Caco-2 (cell line): ENCODE measurements at regions not wholly inside any gene's neighbourhood (a gene's known extent, or its start where the extent isn't known, plus 50 kb on each side); places are given as distances from the start of the nearest gene placed in this dataset.

Experiments used
- BruUV-seq: library from RNA; stranded (reverse); fragments of 400-500 nt; replicated peaks from 2 replicates; lab custom pipeline; 2021; lab: Mats Ljungman, UMichigan
- CTCF ChIA-PET: fragments of 300-600 bp; sonication (Branson Sonifier 250); formaldehyde crosslinking; loops from one replicate; lab custom pipeline; 2022; ENCODE audit warnings: antibody characterized with exemption; lab: Charles Lee
- POLR2A ChIA-PET: fragments of 300-600 bp; sonication (Branson Sonifier 250); formaldehyde crosslinking; loops from one replicate; lab custom pipeline; 2022; ENCODE audit warnings: antibody characterized with exemption; lab: Charles Lee
- DNase-seq, 2 experiments: peaks; one replicate each; pipeline versions ENCODE4 v3.0.0 to v3.0.0-alpha.2; 2020 to 2022
- H3K27me3 ChIP-seq: replicated peaks from 2 replicates; pipeline ENCODE4 v1.6.0; 2011; ENCODE audit warnings: low read length; ENCODE audit not compliant: control insufficient read depth, insufficient read depth
- H3K36me3 ChIP-seq: 2 replicates; pipeline ENCODE4 v1.5.1; 2011; ENCODE audit warnings: low read length; ENCODE audit not compliant: control insufficient read depth, insufficient read depth
- H3K4me1 ChIP-seq: fragments of 250-450 bp; sonication (Bioruptor Pico); 2 replicates; pipeline ENCODE4 v1.5.1; 2020; ENCODE audit warnings: mild to moderate bottlenecking
- H3K4me3 ChIP-seq: 2 replicates; pipeline ENCODE4 v1.5.1; 2011; ENCODE audit warnings: low read depth, mild to moderate bottlenecking, control low read depth, low read length
- H3K9me3 ChIP-seq: fragments of 250-450 bp; sonication (Bioruptor Pico); 2 replicates; pipeline ENCODE4 v1.5.1; 2020; ENCODE audit warnings: mild to moderate bottlenecking, moderate library complexity
- H3K27ac Mint-ChIP-seq: one replicate; pipeline ENCODE4 v1.8.0; 2022; ENCODE audit warnings: mixed read lengths; ENCODE audit not compliant: unreplicated experiment
- H3K27me3 Mint-ChIP-seq: one replicate; pipeline ENCODE4 v1.8.0; 2022; ENCODE audit warnings: mixed read lengths; ENCODE audit not compliant: insufficient read depth, unreplicated experiment
- H3K36me3 Mint-ChIP-seq: one replicate; pipeline ENCODE4 v1.8.0; 2022; ENCODE audit warnings: mild to moderate bottlenecking, mixed read lengths; ENCODE audit not compliant: insufficient read depth, unreplicated experiment
- H3K4me1 Mint-ChIP-seq: one replicate; pipeline ENCODE4 v1.8.0; 2022; ENCODE audit warnings: low read depth, mixed read lengths; ENCODE audit not compliant: unreplicated experiment
- H3K4me3 Mint-ChIP-seq: one replicate; pipeline ENCODE4 v1.8.0; 2022; ENCODE audit warnings: mild to moderate bottlenecking, moderate library complexity, mixed read lengths; ENCODE audit not compliant: unreplicated experiment
- H3K9me3 Mint-ChIP-seq: one replicate; pipeline ENCODE4 v1.8.0; 2022; ENCODE audit warnings: mixed read lengths; ENCODE audit not compliant: unreplicated experiment
- CTCF ChIP-seq, 2 experiments: fragments of 200-600 bp in 1 of 2; IDR thresholded peaks; 1 replicate in 1 of 2; 2 replicates in 1 of 2; pipeline versions ENCODE4 v1.5.1 to v1.8.0; 2011 to 2022; ENCODE audit warnings: antibody characterized with exemption in 1 of 2, control low read depth in 1 of 2, inconsistent platforms in 1 of 2, low read depth in 1 of 2, low read length in 1 of 2, mild to moderate bottlenecking in 1 of 2, moderate library complexity in 1 of 2; ENCODE audit not compliant: insufficient read depth in 1 of 2, severe bottlenecking in 1 of 2, unreplicated experiment in 1 of 2
- intact Hi-C: fragments of 100-400 bp; cut with micrococcal nuclease; formaldehyde crosslinking; loops from one replicate; pipeline ENCODE4 v1.10.0; 2022; ENCODE audit not compliant: unreplicated experiment

DNA sequence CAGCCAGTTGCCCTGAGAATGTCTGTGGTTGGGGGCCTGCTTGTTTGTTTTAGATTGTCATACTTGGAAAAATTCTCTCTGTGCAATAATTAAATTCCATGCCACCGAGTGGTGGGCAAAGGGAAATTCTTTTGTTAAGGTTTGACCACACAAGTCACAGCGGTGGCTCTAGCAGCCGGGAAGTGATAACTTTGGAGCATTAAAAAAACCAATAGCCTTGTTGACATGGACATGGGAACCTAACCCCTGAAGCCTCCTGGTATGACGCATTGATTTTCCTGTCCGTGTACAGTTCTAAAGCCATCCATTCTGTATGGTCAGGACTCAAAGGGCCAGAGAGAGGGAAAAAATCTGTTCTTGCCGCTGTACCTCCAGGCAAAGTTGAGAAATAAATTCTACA, 384.9 kb upstream of the ZNF507 start:
- DNase-seq = no peak
- no peaks in the 10 kb centered on the region for H3K4me1 ChIP-seq
- H3K27ac Mint-ChIP-seq = no peak overlapping the region
- no TSS peak for BruUV-seq
- no peak for TF ChIP-seq CTCF (IDR thresholded peaks at IDR 0.05; ENCODE audit: insufficient read depth in 1 of 2, low read depth in 1 of 2, low read length in 1 of 2, severe bottlenecking in 1 of 2, unreplicated experiment in 1 of 2)
- no peak overlapping the region for H3K4me3 Mint-ChIP-seq
- H3K4me1 Mint-ChIP-seq = no peaks in the 10 kb centered on the region
- H3K27me3 Mint-ChIP-seq = peaks cover 15% of the 10 kb centered on the region
- H3K9me3 ChIP-seq = no peaks in the 10 kb centered on the region
- CTCF ChIA-PET = no interaction called here
- no peaks in the 10 kb centered on the region for H3K36me3 Mint-ChIP-seq
- intact Hi-C loops = no loop called here
- H3K9me3 Mint-ChIP-seq = peaks cover 9% of the 10 kb centered on the region
- POLR2A ChIA-PET = no interaction called here
- H3K36me3 ChIP-seq = no peaks in the 10 kb centered on the region
- H3K4me3 ChIP-seq = no peak overlapping the region
- no peaks in the 10 kb centered on the region for H3K27me3 ChIP-seq

- Mint-ChIP-seq H3K36me3 (no peaks in the 10 kb centered on the region), H3K4me1 (no peaks in the 10 kb centered on the region), H3K4me3 (no peak overlapping the region), H3K27ac (no peak overlapping the region), H3K27me3 (peaks cover 15% of the 10 kb centered on the region), H3K9me3 (peaks cover 9% of the 10 kb centered on the region)
- ChIA-PET CTCF (no interaction called here), POLR2A (no interaction called here)
- DNase-seq = no peak
- BruUV-seq = no TSS peak
- no peak for TF ChIP-seq CTCF (IDR thresholded peaks at IDR 0.05; ENCODE audit: insufficient read depth in 1 of 2, low read depth in 1 of 2, low read length in 1 of 2, severe bottlenecking in 1 of 2, unreplicated experiment in 1 of 2)
- H3K4me1 ChIP-seq = no peaks in the 10 kb centered on the region
- H3K4me3 ChIP-seq = no peak overlapping the region
- H3K27me3 ChIP-seq = no peaks in the 10 kb centered on the region
- intact Hi-C loops = no loop called here
- H3K36me3 ChIP-seq = no peaks in the 10 kb centered on the region
- no peaks in the 10 kb centered on the region for H3K9me3 ChIP-seq
Observed at GRCh38 chr19:31961191-31961590, 384.2 kb upstream of the ZNF507 start.

GRCh38 chr19:31961667-31962066, 383.7 kb upstream of the ZNF507 start:
- H3K4me3 ChIP-seq = no peak overlapping the region
- CTCF ChIA-PET = no interaction called here
- no peaks in the 10 kb centered on the region for H3K9me3 ChIP-seq
- no peaks in the 10 kb centered on the region for H3K4me1 Mint-ChIP-seq
- intact Hi-C loops = no loop called here
- peaks cover 15% of the 10 kb centered on the region for H3K27me3 Mint-ChIP-seq
- no peaks in the 10 kb centered on the region for H3K27me3 ChIP-seq
- H3K27ac Mint-ChIP-seq = no peak overlapping the region
- no TSS peak for BruUV-seq
- POLR2A ChIA-PET = no interaction called here
- DNase-seq = no peak
- H3K36me3 ChIP-seq = no peaks in the 10 kb centered on the region
- H3K4me3 Mint-ChIP-seq = no peak overlapping the region
- H3K9me3 Mint-ChIP-seq = peaks cover 9% of the 10 kb centered on the region
- no peaks in the 10 kb centered on the region for H3K36me3 Mint-ChIP-seq
- no peaks in the 10 kb centered on the region for H3K4me1 ChIP-seq
- TF ChIP-seq CTCF (IDR thresholded peaks at IDR 0.05; ENCODE audit: insufficient read depth in 1 of 2, low read depth in 1 of 2, low read length in 1 of 2, severe bottlenecking in 1 of 2, unreplicated experiment in 1 of 2) = no peak
